Activated naive CD4-positive, alpha-beta T cell treated with anti-CD3 and anti-CD28 coated beads, Interleukin-2, amount 10 ng/mL, durations not matched to agents 7 days and 5 days (primary cell): ENCODE measurements at regions not wholly inside any gene's neighbourhood (a gene's known extent, or its start where the extent isn't known, plus 50 kb on each side); places are given as distances from the start of the nearest gene placed in this dataset.

Experiments
- CTCF ChIA-PET: fragments of 350-600 bp; sonication (Branson Sonifier 250); formaldehyde crosslinking; loops from one replicate; lab custom pipeline; 2021; ENCODE audit warnings: antibody characterized with exemption; lab: Charles Lee
- DNase-seq: peaks from one replicate; pipeline ENCODE4 v3.0.0-alpha.2; 2020
- H3K27ac Mint-ChIP-seq: one replicate; pipeline ENCODE4 v1.8.0; 2021; ENCODE audit warnings: mild to moderate bottlenecking, moderate library complexity, mixed read lengths
- H3K27me3 Mint-ChIP-seq: one replicate; pipeline ENCODE4 v1.8.0; 2021; ENCODE audit warnings: mild to moderate bottlenecking, mixed read lengths
- H3K36me3 Mint-ChIP-seq: one replicate; pipeline ENCODE4 v1.8.0; 2021; ENCODE audit warnings: mixed read lengths
- H3K4me1 Mint-ChIP-seq: one replicate; pipeline ENCODE4 v1.8.0; 2021; ENCODE audit warnings: mixed read lengths
- H3K4me3 Mint-ChIP-seq: one replicate; pipeline ENCODE4 v1.8.0; 2021; ENCODE audit warnings: mild to moderate bottlenecking, moderate library complexity, mixed read lengths
- H3K9me3 Mint-ChIP-seq: one replicate; pipeline ENCODE4 v1.8.0; 2021; ENCODE audit warnings: mixed read lengths

DNA sequence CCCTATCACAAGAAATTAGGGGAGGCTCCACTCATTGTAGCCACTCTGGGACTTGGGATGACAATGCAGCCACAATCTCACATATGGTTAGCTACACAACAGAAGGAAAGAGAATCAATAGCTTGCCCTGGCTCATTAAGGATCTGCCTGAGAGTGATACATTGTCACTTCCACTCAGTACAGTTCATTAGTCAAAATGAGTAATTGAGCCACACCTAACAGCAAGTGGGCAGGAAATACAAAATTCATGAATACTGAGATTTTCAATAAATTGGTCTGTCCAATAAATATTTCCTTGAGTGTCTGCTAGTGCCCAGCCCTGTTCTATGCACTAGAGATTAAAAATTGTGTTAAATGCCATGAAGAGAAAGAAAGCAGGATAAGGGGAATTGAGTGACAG is 231.3 kb upstream of the NR4A3 start:
- CTCF ChIA-PET = no interaction called here
- no peak overlapping the region for H3K27ac Mint-ChIP-seq
- no peaks in the 10 kb centered on the region for H3K4me1 Mint-ChIP-seq
- no peak overlapping the region for H3K4me3 Mint-ChIP-seq
- H3K36me3 Mint-ChIP-seq = no peaks in the 10 kb centered on the region
- H3K9me3 Mint-ChIP-seq = no peaks in the 10 kb centered on the region
- peaks cover 4% of the 10 kb centered on the region for H3K27me3 Mint-ChIP-seq
- no peak for DNase-seq

DNA sequence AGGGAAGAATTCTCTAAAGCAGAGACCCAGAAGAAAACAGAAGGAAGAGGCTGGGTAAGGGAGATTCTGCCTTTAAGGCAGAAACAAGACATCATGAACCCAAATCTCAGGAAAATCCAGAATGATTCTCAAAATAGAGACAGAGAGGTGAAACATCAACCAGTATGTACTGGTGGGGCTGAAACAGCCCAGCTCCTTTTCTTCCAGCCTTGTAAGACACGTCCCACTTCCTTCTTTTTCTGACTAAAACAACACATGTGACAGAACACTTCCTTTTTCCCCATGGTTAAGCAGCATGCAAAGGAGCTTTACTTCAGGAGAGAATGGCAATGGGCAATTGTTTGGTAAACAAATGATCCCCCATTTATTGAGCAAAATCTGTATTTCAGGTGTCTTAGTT is 230.8 kb upstream of the NR4A3 start:
- H3K36me3 Mint-ChIP-seq = no peaks in the 10 kb centered on the region
- H3K27ac Mint-ChIP-seq = no peak overlapping the region
- CTCF ChIA-PET = no interaction called here
- peaks cover 4% of the 10 kb centered on the region for H3K27me3 Mint-ChIP-seq
- no peaks in the 10 kb centered on the region for H3K9me3 Mint-ChIP-seq
- no peak for DNase-seq
- H3K4me1 Mint-ChIP-seq = peaks cover 2% of the 10 kb centered on the region
- no peak overlapping the region for H3K4me3 Mint-ChIP-seq

DNA sequence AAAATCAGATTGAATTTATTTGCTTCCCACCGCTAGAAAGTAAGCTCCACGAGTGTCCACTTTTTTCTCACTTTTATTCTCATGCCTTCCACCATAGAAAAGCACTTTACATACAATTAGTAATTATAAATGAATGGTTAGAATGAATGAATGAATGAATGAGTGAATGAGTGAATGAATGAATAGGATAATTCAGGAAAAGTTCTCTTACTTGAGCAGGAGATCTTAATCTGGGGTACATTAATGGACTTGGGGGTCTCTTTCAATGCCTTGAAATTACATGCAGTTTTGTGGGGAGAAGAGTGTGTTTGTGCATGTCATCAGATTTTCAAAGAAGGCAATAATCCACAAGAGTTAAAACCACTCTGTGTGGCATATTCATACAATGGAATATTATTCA is 229.9 kb upstream of the NR4A3 start:
- Mint-ChIP-seq H3K27me3 (peaks cover 4% of the 10 kb centered on the region), H3K27ac (no peak overlapping the region), H3K9me3 (no peaks in the 10 kb centered on the region), H3K4me3 (no peak overlapping the region), H3K4me1 (peaks cover 2% of the 10 kb centered on the region), H3K36me3 (no peaks in the 10 kb centered on the region)
- CTCF ChIA-PET = no interaction called here
- no peak for DNase-seq

DNA sequence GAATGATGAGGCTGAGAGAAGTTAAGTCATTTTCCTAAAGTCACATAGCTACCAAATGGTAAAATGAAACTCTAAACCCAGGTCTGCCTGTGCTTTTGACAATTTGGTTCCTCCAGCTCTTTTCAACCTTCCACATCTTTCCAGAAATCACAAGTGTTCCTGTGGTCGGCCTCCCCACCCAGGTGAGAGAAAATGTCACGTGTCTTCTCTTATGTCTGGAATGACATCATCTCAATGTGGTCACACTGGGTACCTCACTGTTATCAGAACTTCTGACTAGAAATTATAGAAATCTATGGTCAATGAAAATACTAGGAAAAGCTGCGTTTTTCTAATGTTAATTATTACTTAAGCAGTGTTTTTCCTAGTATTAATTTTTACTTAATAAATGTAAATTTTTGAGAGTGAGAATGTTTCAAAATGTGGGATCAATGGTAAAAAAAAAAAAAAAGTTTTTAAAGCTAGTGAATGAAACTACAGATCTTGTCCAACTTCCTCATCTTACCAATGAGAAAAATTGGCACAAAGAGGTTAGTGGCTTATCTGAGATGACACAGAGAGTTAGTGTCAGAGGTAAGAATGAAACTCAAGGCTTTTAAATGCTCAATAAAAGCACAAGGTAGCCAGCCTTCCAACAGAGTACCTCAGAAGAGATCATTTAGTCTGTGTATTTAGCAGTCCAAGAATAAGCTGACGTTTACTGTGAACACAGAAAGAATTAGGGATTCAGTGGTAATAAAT is 228.7 kb upstream of the NR4A3 start:
- Mint-ChIP-seq H3K4me3 (no peak overlapping the region), H3K36me3 (no peaks in the 10 kb centered on the region), H3K27me3 (peaks cover 4% of the 10 kb centered on the region), H3K4me1 (peaks cover 2% of the 10 kb centered on the region), H3K27ac (no peak overlapping the region), H3K9me3 (no peaks in the 10 kb centered on the region)
- no peak for DNase-seq
- CTCF ChIA-PET = interaction anchor here (0.8 kb wide), 1 partner anchor 745 kb away, joined by 3 read pairs; no protein-coding TSS in a partner anchor

DNA sequence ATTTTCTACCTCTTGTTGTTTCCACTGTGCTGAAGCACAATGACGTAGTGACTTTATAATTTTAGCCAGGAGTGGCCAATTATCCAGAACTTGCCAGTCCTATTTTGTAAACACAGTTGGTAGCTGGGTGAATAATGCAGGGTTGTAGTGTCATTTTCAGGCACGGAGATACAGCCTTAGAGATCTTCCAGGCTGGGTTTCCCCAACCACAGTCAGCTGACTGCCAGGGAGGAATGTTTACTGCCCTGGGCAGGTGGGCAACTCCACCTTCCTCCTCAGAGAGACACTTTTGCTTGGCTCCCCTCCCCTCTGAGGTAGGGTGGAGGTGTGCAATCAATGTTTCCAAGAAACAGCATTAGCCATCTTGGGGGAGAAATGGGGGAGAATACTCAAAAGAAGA is 228.1 kb upstream of the NR4A3 start:
- H3K27me3 Mint-ChIP-seq = peaks cover 4% of the 10 kb centered on the region
- no peak for DNase-seq
- peaks cover 2% of the 10 kb centered on the region for H3K4me1 Mint-ChIP-seq
- H3K36me3 Mint-ChIP-seq = no peaks in the 10 kb centered on the region
- H3K27ac Mint-ChIP-seq = no peak overlapping the region
- no peaks in the 10 kb centered on the region for H3K9me3 Mint-ChIP-seq
- no peak overlapping the region for H3K4me3 Mint-ChIP-seq
- CTCF ChIA-PET = interaction anchor here (0.8 kb wide), 1 partner anchor 745 kb away, joined by 3 read pairs; no protein-coding TSS in a partner anchor

DNA sequence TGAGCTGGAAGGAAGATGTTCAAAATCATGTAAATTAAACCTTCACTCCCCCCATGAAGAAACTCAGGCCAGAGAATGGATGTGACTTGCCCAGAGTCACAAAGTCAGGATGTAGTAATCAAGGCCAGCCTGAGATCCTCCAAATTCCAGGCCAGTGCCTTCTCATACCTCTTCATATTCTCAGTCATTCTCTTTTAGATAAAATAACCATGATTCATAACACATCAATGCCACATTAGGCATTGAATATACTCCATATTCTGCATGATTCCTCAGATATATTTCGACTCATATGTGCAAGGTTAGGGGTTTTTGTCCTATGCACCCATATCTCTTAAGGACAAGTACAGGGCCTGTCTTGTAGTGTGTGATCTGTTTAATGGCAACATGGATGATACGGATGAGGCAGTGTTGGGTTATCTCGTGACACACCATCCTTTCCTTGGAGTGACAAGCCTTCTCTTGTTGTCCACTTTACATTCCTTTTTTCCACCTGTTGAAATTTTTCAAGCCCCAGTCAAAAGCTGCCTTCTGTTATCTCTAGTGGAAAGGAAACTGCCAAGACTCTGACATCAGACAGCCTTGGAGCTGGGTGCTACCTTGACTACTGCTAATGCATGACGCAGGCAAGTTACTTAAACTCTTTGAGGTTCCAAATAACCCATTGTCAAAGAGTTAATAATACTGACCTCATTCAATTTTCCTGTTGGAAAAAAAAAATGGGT is 227.5 kb upstream of the NR4A3 start:
- Mint-ChIP-seq H3K9me3 (no peaks in the 10 kb centered on the region), H3K4me3 (no peak overlapping the region), H3K27me3 (peaks cover 4% of the 10 kb centered on the region), H3K36me3 (no peaks in the 10 kb centered on the region), H3K4me1 (peaks cover 2% of the 10 kb centered on the region), H3K27ac (no peak overlapping the region)
- no peak for DNase-seq
- CTCF ChIA-PET = no interaction called here

DNA sequence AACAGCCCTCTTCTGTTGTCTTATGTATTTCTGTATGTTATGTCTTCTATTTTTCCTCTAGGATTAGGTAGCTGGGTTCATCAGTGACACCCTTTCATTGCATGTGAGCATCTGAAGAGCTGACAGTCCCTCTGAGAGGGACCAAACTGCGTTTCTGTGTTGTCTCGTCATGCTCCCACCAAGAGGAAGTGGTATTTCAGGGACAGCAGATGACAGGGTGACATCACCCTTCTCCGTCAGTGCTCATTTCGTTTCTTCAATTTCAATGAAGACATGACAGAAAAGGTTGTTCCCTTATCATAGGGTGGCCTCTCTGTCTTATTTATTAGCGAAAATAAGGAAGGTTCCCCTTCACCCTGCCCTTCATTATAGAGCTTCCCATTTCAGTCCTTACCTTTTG is 225.9 kb upstream of the NR4A3 start:
- CTCF ChIA-PET = no interaction called here
- Mint-ChIP-seq H3K36me3 (no peaks in the 10 kb centered on the region), H3K27ac (no peak overlapping the region), H3K9me3 (no peaks in the 10 kb centered on the region), H3K4me3 (no peak overlapping the region), H3K4me1 (peaks cover 2% of the 10 kb centered on the region), H3K27me3 (peaks cover 2% of the 10 kb centered on the region)
- no peak for DNase-seq

DNA sequence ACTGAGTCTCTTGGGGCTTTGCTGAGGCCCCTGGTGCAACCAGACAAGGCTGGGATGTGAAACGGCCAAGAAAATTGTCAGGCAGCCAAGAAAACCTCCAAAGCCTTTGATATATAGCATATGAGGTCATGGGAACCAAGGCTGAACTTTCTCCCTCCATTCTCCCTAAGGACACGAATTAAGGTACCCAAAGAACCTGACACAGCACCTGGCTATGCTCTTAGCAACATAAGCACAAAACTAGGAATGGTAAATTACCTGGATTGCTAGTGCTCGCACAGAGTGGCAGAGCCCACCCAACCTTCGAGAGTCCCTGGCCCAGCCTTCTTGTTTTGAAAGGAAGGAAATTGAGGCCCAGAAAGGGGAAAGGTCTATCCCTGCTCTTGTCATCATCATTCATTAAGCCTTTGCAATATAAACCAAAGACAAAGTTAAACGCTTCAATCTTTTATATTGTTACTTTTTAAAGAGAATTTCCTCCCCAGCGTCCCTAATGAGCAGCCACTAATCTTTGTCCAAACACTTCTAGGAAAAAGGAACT is 220.0 kb upstream of the NR4A3 start:
- no peak overlapping the region for H3K27ac Mint-ChIP-seq
- no peaks in the 10 kb centered on the region for H3K4me1 Mint-ChIP-seq
- no peak overlapping the region for H3K4me3 Mint-ChIP-seq
- CTCF ChIA-PET = no interaction called here
- DNase-seq = no peak
- H3K9me3 Mint-ChIP-seq = no peaks in the 10 kb centered on the region
- no peaks in the 10 kb centered on the region for H3K36me3 Mint-ChIP-seq
- H3K27me3 Mint-ChIP-seq = no peaks in the 10 kb centered on the region

DNA sequence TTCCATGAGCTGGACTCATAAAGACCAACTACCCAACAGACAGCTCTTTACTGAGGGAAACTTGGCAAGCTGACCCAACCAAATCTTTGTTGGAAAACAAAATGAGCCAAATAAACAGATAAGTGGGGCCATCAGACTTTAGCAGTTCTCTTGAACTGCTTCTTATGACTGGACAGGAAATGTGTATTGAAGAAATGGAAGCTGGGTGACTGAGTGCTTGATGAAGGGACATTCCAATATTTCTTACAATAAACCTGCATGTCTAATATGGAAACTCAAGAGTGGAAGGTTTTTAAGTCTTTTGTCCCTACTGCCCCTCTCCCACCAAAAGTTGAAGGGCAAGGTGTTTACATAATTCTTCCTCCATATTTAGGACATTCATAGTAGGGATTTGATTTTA is 218.8 kb upstream of the NR4A3 start:
- DNase-seq = no peak
- CTCF ChIA-PET = no interaction called here
- Mint-ChIP-seq H3K36me3 (no peaks in the 10 kb centered on the region), H3K4me3 (no peak overlapping the region), H3K27me3 (peaks cover 11% of the 10 kb centered on the region), H3K27ac (no peak overlapping the region), H3K4me1 (no peaks in the 10 kb centered on the region), H3K9me3 (no peaks in the 10 kb centered on the region)

DNA sequence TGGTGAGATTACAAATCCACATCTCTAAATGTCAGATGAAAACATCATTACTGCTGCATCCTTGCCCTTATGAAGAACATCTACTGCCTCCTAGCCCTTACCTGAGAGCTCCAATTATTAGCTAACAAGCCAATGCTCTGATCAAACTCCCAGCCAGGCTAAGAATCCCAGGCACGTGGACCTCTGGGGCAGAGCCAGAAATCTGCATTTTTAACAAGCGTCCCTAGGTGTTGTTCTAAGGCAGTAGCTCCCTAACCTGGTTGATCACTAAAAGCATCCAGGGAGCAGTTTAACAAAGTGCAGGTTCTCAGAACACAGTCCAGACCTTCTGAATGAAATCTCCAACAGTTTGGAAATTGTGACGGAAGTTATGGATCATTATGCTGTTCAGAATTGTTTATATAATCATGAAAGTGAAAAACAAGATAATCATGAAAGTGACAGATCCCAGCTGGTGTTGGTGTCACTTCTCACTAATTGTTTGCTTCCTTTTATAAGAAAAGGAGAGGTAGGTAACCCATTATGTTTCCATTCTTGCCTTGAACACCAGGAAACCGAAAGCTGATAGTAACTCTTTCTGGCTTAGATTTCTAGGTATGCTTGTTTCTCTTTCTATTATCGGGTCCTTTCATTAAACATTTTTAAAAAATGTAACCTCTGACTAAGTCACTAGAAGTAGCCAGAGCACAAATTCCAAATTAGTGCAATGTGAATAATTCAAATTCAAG is 216.5 kb upstream of the NR4A3 start:
- Mint-ChIP-seq H3K27me3 (peaks cover 16% of the 10 kb centered on the region), H3K9me3 (no peaks in the 10 kb centered on the region), H3K27ac (no peak overlapping the region), H3K4me1 (no peaks in the 10 kb centered on the region), H3K4me3 (no peak overlapping the region), H3K36me3 (no peaks in the 10 kb centered on the region)
- no peak for DNase-seq
- CTCF ChIA-PET = no interaction called here

DNA sequence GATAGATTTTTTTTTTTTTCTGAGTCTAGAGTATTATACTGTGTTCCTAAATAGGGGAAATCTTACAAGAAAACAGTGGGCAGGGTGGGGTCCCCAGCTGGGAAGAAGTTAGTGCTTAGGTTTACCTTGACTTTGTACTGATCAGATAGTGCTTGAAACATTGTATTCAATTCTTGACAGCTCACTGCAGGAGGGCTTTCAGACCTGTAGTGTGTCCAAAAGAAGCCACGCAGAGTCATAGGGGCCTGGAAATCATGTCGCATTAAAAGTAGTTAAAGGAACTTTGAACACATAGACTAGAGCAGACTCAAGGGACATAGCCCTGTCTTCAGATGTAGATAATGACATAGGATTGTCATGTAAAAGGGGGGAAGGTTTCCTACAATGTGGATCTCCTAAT is 215.4 kb upstream of the NR4A3 start:
- Mint-ChIP-seq H3K27ac (no peak overlapping the region), H3K27me3 (peaks cover 20% of the 10 kb centered on the region), H3K4me1 (no peaks in the 10 kb centered on the region)

DNA sequence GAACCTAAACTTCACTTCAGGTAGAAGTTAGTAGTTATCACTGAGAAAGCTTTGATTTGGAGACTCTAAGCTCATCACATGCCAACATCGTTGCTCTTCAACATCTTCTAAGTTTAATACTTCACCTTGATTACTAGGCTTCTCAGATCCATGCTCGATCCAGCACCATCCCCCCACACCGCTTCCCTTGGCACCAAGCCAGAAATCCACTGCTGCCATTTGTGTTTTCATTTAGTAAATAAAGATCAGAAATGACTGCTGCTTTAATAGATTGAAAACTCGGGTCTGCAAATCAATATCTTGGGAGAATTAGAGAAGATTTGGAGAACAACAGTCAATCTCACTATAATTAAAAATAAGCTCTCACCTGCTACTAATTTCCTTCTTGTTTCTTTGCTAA is 214.7 kb upstream of the NR4A3 start:
- CTCF ChIA-PET = no interaction called here
- no peak for DNase-seq
- Mint-ChIP-seq H3K27me3 (peaks cover 20% of the 10 kb centered on the region), H3K4me3 (no peak overlapping the region), H3K27ac (no peak overlapping the region), H3K4me1 (no peaks in the 10 kb centered on the region), H3K9me3 (no peaks in the 10 kb centered on the region), H3K36me3 (no peaks in the 10 kb centered on the region)

More for the DNA sequence above, 215.4 kb upstream of the NR4A3 start:
- H3K9me3 Mint-ChIP-seq = no peaks in the 10 kb centered on the region
- no peak overlapping the region for H3K4me3 Mint-ChIP-seq
- no peak for DNase-seq
- CTCF ChIA-PET = no interaction called here
- H3K36me3 Mint-ChIP-seq = no peaks in the 10 kb centered on the region

DNA sequence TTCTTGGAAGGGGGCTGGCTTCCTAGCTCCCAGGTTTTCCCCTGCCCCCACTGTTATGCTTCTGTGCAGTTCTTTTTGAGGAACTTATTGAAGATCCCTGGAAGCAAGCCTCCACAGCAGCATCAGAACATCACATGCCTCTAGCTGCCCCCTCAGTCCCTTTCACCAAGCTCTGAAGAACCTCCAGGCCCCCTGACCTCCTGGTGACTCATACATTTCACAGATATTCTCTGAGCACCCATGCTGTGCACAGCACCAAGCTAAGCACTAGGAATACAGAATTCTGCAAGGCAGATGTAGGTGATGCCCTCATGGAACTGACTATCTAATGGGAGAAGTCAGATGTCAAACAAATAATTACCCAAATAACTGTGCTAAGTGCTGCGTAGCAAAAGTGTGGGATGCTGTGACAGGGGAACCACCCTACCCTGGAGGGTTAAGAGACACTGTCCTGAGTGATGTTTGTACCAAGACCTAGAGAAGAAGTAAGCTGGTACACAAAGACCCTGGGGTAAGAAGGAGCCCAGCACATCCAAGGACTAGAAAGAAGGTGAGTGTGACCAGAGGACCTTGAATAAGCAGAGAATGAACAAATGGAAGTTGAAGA is 213.7 kb upstream of the NR4A3 start:
- no peak for DNase-seq
- no peak overlapping the region for H3K27ac Mint-ChIP-seq
- H3K4me1 Mint-ChIP-seq = no peaks in the 10 kb centered on the region

DNA sequence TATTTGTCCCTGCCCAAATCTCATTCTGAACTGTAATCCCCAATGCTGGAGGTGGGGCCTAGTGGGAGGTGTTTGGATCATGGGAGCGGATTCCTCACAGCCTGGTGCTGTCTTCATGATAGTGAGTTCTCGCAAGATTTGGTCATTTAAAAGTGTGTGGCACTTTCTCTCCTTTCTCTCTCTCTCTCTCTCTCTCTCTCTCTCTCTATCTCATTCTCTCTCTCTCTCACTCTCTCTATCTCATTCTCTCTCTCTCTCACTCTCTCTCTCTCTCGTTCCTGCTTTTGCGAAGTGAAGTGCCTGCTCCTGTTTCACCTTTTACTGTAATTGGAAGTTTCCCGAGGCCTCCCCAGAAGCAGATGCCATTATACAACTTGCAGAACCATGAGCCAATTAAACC is 207.3 kb upstream of the NR4A3 start:
- Mint-ChIP-seq H3K27ac (no peak overlapping the region), H3K36me3 (no peaks in the 10 kb centered on the region), H3K9me3 (no peaks in the 10 kb centered on the region), H3K27me3 (peaks cover 13% of the 10 kb centered on the region), H3K4me3 (no peak overlapping the region), H3K4me1 (no peaks in the 10 kb centered on the region)
- CTCF ChIA-PET = no interaction called here
- DNase-seq = no peak

More for the DNA sequence above, 213.7 kb upstream of the NR4A3 start:
- Mint-ChIP-seq H3K36me3 (no peaks in the 10 kb centered on the region), H3K9me3 (no peaks in the 10 kb centered on the region), H3K27me3 (peaks cover 20% of the 10 kb centered on the region), H3K4me3 (no peak overlapping the region)
- CTCF ChIA-PET = no interaction called here
